Smooth muscle cell (in vitro differentiated cells): ENCODE measurements at regions not wholly inside any gene's neighbourhood (a gene's known extent, or its start where the extent isn't known, plus 50 kb on each side); places are given as distances from the start of the nearest gene placed in this dataset.

Experiments used
- DNase-seq: peaks from one replicate; lab custom pipeline; 2025; ENCODE audit not compliant: unreplicated experiment; lab: John Stamatoyannopoulos, UW
- H2AFZ ChIP-seq: fragments of 200-600 bp; sonication (generic); 2 replicates; pipeline ENCODE4 v1.6.0; 2016; ENCODE audit warnings: antibody characterized with exemption, low read depth, mild to moderate bottlenecking
- H3F3A ChIP-seq: fragments of 200-600 bp; sonication (generic); 2 replicates; pipeline ENCODE4 v1.6.0; 2017; ENCODE audit warnings: antibody characterized with exemption, low read depth
- H3K27ac ChIP-seq: fragments of 200-600 bp; sonication (generic); 2 replicates; pipeline ENCODE4 v1.5.1; 2016; ENCODE audit warnings: low read depth, mild to moderate bottlenecking
- H3K27me3 ChIP-seq: fragments of 200-600 bp; sonication (generic); 2 replicates; pipeline ENCODE4 v1.6.1; 2016; ENCODE audit warnings: low read depth, mild to moderate bottlenecking
- H3K36me3 ChIP-seq: fragments of 200-600 bp; sonication (generic); 2 replicates; pipeline ENCODE4 v1.5.1; 2016; ENCODE audit warnings: low read depth
- H3K4me1 ChIP-seq: fragments of 200-600 bp; sonication (generic); 2 replicates; pipeline ENCODE4 v1.5.1; 2016; ENCODE audit warnings: low read depth
- H3K4me2 ChIP-seq: fragments of 200-600 bp; sonication (generic); 2 replicates; pipeline ENCODE4 v1.6.0; 2016; ENCODE audit warnings: mild to moderate bottlenecking
- H3K4me3 ChIP-seq: fragments of 200-600 bp; sonication (generic); 2 replicates; pipeline ENCODE4 v1.5.1; 2016; ENCODE audit warnings: mild to moderate bottlenecking
- H3K79me2 ChIP-seq: fragments of 200-600 bp; sonication (generic); 2 replicates; pipeline ENCODE4 v1.6.0; 2016; ENCODE audit warnings: low read depth, mild to moderate bottlenecking
- H3K9ac ChIP-seq: fragments of 200-600 bp; sonication (generic); 2 replicates; pipeline ENCODE4 v1.6.0; 2016; ENCODE audit warnings: low read depth
- H3K9me3 ChIP-seq: fragments of 200-600 bp; sonication (generic); replicated peaks from 2 replicates; pipeline ENCODE4 v1.5.1; 2016; ENCODE audit warnings: low read depth
- H4K20me1 ChIP-seq: fragments of 200-600 bp; sonication (generic); 2 replicates; pipeline ENCODE4 v1.6.0; 2016; ENCODE audit warnings: low read depth
- WGBS: methylation state at CpG from one replicate; pipeline ENCODE4 v1.1.7; 2016; ENCODE audit warnings: low lambda C conversion rate; 5-methylcytosine and 5-hydroxymethylcytosine counted together
- TF ChIP-seq, protein P1 (sequence below): fragments of 200-600 bp; sonication (generic); IDR thresholded peaks from 2 replicates; pipeline ENCODE4 v1.5.1; 2017; ENCODE audit warnings: borderline replicate concordance, mild to moderate bottlenecking, antibody characterized with exemption; ENCODE audit not compliant: insufficient read depth, poor library complexity, severe bottlenecking

- Histone ChIP-seq H4K20me1 (no peaks in the 10 kb centered on the region), H3K4me2 (no peak overlapping the region), H3K9me3 (no peaks in the 10 kb centered on the region), H2AFZ (no peak overlapping the region), H3K79me2 (no peaks in the 10 kb centered on the region), H3K36me3 (no peaks in the 10 kb centered on the region), H3K27ac (no peak overlapping the region), H3K4me3 (no peak overlapping the region), H3K4me1 (no peaks in the 10 kb centered on the region), H3K27me3 (no peaks in the 10 kb centered on the region), H3F3A (no peaks in the 10 kb centered on the region), H3K9ac (no peak overlapping the region)
- TF ChIP-seq, protein P1, sequence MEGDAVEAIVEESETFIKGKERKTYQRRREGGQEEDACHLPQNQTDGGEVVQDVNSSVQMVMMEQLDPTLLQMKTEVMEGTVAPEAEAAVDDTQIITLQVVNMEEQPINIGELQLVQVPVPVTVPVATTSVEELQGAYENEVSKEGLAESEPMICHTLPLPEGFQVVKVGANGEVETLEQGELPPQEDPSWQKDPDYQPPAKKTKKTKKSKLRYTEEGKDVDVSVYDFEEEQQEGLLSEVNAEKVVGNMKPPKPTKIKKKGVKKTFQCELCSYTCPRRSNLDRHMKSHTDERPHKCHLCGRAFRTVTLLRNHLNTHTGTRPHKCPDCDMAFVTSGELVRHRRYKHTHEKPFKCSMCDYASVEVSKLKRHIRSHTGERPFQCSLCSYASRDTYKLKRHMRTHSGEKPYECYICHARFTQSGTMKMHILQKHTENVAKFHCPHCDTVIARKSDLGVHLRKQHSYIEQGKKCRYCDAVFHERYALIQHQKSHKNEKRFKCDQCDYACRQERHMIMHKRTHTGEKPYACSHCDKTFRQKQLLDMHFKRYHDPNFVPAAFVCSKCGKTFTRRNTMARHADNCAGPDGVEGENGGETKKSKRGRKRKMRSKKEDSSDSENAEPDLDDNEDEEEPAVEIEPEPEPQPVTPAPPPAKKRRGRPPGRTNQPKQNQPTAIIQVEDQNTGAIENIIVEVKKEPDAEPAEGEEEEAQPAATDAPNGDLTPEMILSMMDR, result no peak
- no peak for DNase-seq
Measured at GRCh38 chr18:56505971-56506370, 132.4 kb downstream of the TXNL1 start.

DNA sequence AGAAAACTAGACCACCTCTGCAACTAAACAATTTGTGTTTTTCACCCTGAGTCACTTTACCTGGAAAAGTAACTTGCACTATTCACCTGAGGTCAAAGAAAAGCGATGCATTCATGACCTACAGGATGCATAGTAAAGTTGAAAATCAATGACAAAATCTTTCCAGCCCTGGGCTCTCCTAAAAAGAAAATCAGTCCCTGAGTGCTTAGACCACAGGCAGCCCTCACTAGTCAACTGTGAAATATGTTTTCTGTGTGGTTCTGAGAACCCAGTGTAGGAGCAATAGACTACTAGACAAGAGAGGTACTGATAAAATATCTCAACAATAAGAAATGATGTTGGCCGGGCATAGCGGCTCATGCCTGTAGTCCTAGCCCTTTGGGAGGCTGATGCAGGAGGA lies 133.1 kb downstream of the TXNL1 start:
- H3K9me3 ChIP-seq, result no peaks in the 10 kb centered on the region
- no peak overlapping the region for H3K9ac ChIP-seq
- H3K4me1 ChIP-seq, result no peaks in the 10 kb centered on the region
- H3K4me3 ChIP-seq, result no peak overlapping the region
- H3K27me3 ChIP-seq, result no peaks in the 10 kb centered on the region
- WGBS, result 99% methylated on average over 3 of the region's 3 CpGs
- no peak for DNase-seq
- H3K36me3 ChIP-seq, result no peaks in the 10 kb centered on the region
- H3K4me2 ChIP-seq, result no peak overlapping the region
- TF ChIP-seq, protein P1, result no peak
- H4K20me1 ChIP-seq, result no peaks in the 10 kb centered on the region
- no peaks in the 10 kb centered on the region for H3K79me2 ChIP-seq
- H2AFZ ChIP-seq, result no peak overlapping the region
- no peaks in the 10 kb centered on the region for H3F3A ChIP-seq
- no peak overlapping the region for H3K27ac ChIP-seq

DNA sequence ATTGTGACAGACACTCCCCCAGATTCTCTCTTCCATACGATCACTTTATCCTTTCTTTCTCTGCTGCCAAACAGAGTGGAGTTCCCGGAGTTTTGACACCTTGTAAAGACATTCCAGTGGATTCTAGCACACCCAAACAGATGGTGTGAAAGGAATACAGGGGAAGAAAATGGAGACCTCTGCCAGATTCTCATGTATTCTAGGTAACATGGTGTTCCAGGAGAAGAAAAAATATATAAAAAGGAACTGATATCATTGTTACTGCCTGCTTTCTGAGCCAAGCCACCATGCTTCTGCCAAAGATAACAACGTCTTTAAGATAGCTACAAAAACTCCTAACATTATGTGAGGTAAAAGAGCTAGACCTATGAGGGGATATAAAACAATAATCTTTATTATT lies 136.5 kb downstream of the TXNL1 start:
- H3K27ac ChIP-seq, result no peak overlapping the region
- no peak overlapping the region for H3K9ac ChIP-seq
- no peak overlapping the region for H3K4me3 ChIP-seq
- TF ChIP-seq, protein P1, result no peak
- no peaks in the 10 kb centered on the region for H3K9me3 ChIP-seq
- no peak overlapping the region for H3K4me2 ChIP-seq
- H3K36me3 ChIP-seq, result no peaks in the 10 kb centered on the region
- H3K79me2 ChIP-seq, result no peaks in the 10 kb centered on the region
- H4K20me1 ChIP-seq, result no peaks in the 10 kb centered on the region
- H3K4me1 ChIP-seq, result no peaks in the 10 kb centered on the region
- H3K27me3 ChIP-seq, result no peaks in the 10 kb centered on the region
- no peaks in the 10 kb centered on the region for H3F3A ChIP-seq
- H2AFZ ChIP-seq, result peak overlapping the region; percentile 12
- 67% methylated on average over 3 of the region's 3 CpGs for WGBS
- no peak for DNase-seq

- Histone ChIP-seq H3K36me3 (no peaks in the 10 kb centered on the region), H3K9me3 (no peaks in the 10 kb centered on the region), H3K27me3 (no peaks in the 10 kb centered on the region), H3K4me3 (no peak overlapping the region), H3K79me2 (no peaks in the 10 kb centered on the region), H3K4me1 (no peaks in the 10 kb centered on the region), H4K20me1 (no peaks in the 10 kb centered on the region), H3F3A (no peaks in the 10 kb centered on the region), H3K4me2 (no peak overlapping the region), H3K9ac (no peak overlapping the region), H2AFZ (no peak overlapping the region), H3K27ac (no peak overlapping the region)
- WGBS, result 86% methylated on average over 3 of the region's 3 CpGs
- no peak for DNase-seq
- TF ChIP-seq, protein P1, result no peak
Measured at GRCh38 chr18:56495884-56496283, 142.5 kb downstream of the TXNL1 start.
